HEK293 (cell line): ENCODE measurements at regions not wholly inside any gene's neighbourhood (a gene's known extent, or its start where the extent isn't known, plus 50 kb on each side); places are given as distances from the start of the nearest gene placed in this dataset.

ENCODE experiments used
- CTCF ChIP-seq: fragments of 450-650 bp; formaldehyde crosslinking; IDR thresholded peaks from 2 replicates; pipeline ENCODE4 v1.5.1; 2016; ENCODE audit warnings: missing biosample characterization, missing genetic modification characterization
- PRDM4 ChIP-seq: fragments of 450-650 bp; formaldehyde crosslinking; IDR thresholded peaks from 2 replicates; pipeline ENCODE4 v1.5.1; 2017; ENCODE audit warnings: missing biosample characterization, missing genetic modification characterization
- ZBTB21 ChIP-seq: fragments of 450-650 bp; formaldehyde crosslinking; IDR thresholded peaks from 2 replicates; pipeline ENCODE4 v1.5.1; 2017; ENCODE audit warnings: missing biosample characterization, missing genetic modification characterization
- ZNF114 ChIP-seq: fragments of 450-650 bp; formaldehyde crosslinking; IDR thresholded peaks from 2 replicates; pipeline ENCODE4 v1.5.0; 2017; ENCODE audit warnings: missing biosample characterization, missing genetic modification characterization
- ZNF175 ChIP-seq: fragments of 450-650 bp; formaldehyde crosslinking; IDR thresholded peaks from 2 replicates; pipeline ENCODE4 v1.5.1; 2016; ENCODE audit warnings: missing biosample characterization, missing genetic modification characterization
- ZNF184 ChIP-seq: fragments of 450-650 bp; IDR thresholded peaks from 2 replicates; pipeline ENCODE4 v1.5.1; 2018; ENCODE audit warnings: missing biosample characterization, mild to moderate bottlenecking, missing genetic modification characterization
- ZNF239 ChIP-seq: fragments of 450-650 bp; formaldehyde crosslinking; IDR thresholded peaks from 2 replicates; pipeline ENCODE4 v1.5.1; 2016; ENCODE audit warnings: missing biosample characterization, missing genetic modification characterization
- ZNF677 ChIP-seq: fragments of 450-650 bp; IDR thresholded peaks from 2 replicates; pipeline ENCODE4 v1.5.0; 2018; ENCODE audit warnings: missing biosample characterization, mild to moderate bottlenecking, missing genetic modification characterization, moderate library complexity
- ZNF785 ChIP-seq: fragments of 450-650 bp; formaldehyde crosslinking; IDR thresholded peaks from 2 replicates; pipeline ENCODE4 v1.5.1; 2016; ENCODE audit warnings: missing biosample characterization, missing genetic modification characterization

GRCh38 chr3:180117381-180118163, 80.8 kb upstream of the PEX5L start:
- TF ChIP-seq ZNF785 (no peak), ZNF184 (tag by site-specific recombination) (no peak), ZNF114 (tag by site-specific recombination) (no peak), ZBTB21 (tag by site-specific recombination) (no peak), ZNF677 (tag by site-specific recombination) (no peak), ZNF175 (tag by site-specific recombination) (no peak), ZNF239 (tag by site-specific recombination) (no peak), PRDM4 (tag by site-specific recombination) (no peak), CTCF (no peak)
